GM12875 (cell line): ENCODE measurements at regions not wholly inside any gene's neighbourhood (a gene's known extent, or its start where the extent isn't known, plus 50 kb on each side); places are given as distances from the start of the nearest gene placed in this dataset.

Experiments
- H3K4me3 ChIP-seq: one replicate; pipeline ENCODE4 v1.5.1; 2011; ENCODE audit warnings: low read depth, low read length, control low read depth
- TF ChIP-seq, protein P1 (sequence below): IDR thresholded peaks from 2 replicates; pipeline ENCODE4 v1.5.1; 2011; ENCODE audit warnings: low read depth, mild to moderate bottlenecking, control low read depth, inconsistent platforms, low read length, moderate library complexity, borderline replicate concordance; ENCODE audit not compliant: insufficient read depth

DNA sequence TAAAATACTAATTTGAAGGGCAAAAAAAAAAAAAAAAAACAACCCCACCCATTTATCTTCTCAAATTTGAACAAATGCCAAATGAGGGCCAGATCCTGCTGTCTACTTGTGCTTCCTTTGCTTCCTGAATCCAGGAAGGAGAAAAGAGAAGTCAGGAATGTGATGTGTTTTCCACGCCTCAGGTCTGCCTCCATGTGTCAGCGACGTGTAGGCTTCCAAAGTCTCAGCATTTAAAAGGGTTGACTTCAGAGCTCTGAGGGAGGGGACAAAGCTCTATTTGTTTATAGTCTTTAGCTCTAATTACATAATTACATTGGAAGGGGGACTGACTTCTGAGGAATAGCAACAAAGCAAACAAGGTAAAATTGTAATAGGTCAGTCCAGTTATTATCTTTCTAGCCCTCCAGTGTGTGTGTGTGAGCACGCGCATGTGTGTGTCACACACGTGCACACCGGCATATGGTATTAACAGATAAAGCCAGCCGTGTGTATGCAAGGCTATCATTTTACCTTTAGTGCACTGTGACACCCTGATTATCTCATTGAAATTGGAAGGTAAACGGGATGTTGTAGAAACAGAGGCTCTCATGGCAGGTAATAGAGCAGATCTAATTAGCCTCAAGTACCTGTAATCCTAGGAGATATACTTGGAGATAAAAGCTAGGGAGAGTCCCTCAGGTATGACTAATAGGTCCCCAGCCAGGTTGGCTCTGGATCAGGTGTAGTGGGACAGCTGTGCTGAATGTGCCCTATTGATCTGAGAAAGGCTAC lies 911.4 kb upstream of the ZEB2 start:
- no peak overlapping the region for H3K4me3 ChIP-seq
- TF ChIP-seq, protein P1, sequence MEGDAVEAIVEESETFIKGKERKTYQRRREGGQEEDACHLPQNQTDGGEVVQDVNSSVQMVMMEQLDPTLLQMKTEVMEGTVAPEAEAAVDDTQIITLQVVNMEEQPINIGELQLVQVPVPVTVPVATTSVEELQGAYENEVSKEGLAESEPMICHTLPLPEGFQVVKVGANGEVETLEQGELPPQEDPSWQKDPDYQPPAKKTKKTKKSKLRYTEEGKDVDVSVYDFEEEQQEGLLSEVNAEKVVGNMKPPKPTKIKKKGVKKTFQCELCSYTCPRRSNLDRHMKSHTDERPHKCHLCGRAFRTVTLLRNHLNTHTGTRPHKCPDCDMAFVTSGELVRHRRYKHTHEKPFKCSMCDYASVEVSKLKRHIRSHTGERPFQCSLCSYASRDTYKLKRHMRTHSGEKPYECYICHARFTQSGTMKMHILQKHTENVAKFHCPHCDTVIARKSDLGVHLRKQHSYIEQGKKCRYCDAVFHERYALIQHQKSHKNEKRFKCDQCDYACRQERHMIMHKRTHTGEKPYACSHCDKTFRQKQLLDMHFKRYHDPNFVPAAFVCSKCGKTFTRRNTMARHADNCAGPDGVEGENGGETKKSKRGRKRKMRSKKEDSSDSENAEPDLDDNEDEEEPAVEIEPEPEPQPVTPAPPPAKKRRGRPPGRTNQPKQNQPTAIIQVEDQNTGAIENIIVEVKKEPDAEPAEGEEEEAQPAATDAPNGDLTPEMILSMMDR: no peak

DNA sequence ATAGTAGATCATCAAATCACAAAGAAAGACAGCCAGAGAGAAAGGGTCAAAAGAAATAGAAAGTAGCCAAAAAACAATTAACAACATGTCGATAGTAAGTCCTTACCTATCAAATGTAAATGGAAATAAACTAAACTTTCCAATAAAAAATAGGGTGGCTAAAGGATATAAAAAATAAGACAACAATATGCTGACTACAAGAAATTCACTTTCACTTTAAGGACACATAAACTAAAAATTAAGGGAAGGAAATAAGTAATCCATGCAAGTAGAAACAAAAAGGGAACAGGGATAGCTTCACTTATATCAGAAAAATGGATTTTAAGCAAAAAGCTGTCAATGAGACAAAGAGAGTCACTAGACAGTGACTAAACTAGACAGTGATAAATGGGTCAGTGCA lies 903.9 kb upstream of the ZEB2 start:
- no peak overlapping the region for H3K4me3 ChIP-seq
- TF ChIP-seq, protein P1: no peak

- no peak overlapping the region for H3K4me3 ChIP-seq
- TF ChIP-seq, protein P1: no peak
These were observed 902.7 kb upstream of the ZEB2 start for GRCh38 chr2:145422576-145422975.

DNA sequence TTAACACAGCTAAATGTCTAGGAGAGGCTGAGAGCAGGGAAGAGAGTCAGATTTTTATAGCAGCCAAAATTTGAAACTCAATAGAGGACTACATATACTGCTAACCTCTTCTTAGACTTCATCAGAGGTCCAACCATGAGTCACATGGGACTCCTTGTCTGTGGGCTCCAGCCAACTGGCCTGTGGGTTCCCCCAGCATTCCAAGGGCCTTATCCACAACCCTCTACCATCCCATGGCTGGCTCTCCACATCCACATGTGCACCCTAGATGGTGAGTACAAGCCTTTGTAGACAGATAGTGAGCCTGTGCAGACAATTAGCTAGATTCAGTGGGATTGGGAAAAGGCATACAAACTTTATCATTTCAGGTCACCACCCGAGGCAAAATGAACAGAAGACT lies 901.9 kb upstream of the ZEB2 start:
- H3K4me3 ChIP-seq: no peak overlapping the region
- TF ChIP-seq, protein P1: no peak

DNA sequence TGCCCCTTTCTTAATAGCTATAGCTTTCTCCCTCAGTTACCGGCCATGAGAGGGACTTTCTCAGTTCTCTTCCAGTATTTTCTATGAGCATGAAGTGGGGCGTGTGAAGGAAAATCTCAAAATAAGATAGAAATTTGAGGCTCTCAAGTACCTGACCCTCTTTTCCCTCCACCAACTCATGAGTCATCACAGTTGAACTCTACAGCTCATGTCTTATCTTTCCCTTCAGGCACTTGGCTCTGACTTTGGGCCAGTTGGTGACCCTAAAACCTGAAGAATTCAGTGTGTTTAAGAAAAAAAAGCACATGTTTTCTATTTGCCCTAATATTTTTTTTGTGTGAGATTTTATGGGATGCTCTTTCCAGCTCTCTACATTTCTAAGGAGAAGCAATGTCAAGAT lies 896.7 kb upstream of the ZEB2 start:
- H3K4me3 ChIP-seq: no peak overlapping the region
- TF ChIP-seq, protein P1: no peak

DNA sequence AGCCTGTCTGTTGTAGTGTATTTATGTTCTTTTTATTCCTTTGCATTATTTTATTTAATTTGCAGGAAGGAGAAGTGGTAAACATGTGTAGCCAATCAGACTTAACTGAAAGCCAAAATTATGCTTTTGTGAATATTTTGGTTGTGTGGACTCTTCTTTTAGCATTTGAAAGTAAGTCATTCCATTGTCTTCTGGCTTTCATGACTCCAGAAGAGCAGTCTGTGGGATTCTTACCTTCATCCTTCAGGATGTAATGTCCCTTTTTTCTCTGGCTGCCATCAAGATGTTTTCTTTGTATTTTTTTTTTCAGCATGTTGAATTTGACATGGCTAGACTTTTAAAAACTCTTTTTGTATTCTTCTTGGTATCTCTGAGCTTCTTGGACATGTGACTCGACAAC lies 895.2 kb upstream of the ZEB2 start:
- TF ChIP-seq, protein P1: no peak

More for the DNA sequence above, 895.2 kb upstream of the ZEB2 start:
- no peak overlapping the region for H3K4me3 ChIP-seq
